ENCODE measurements at regions not wholly inside any gene's neighbourhood (a gene's known extent, or its start where the extent isn't known, plus 50 kb on each side); places are given as distances from the start of the nearest gene placed in this dataset.
"Not testable (repeated sequence)": the region's sequence is repeated elsewhere in the genome, so short reads cannot be mapped to it uniquely, and the experiment has no call there.

DNA sequence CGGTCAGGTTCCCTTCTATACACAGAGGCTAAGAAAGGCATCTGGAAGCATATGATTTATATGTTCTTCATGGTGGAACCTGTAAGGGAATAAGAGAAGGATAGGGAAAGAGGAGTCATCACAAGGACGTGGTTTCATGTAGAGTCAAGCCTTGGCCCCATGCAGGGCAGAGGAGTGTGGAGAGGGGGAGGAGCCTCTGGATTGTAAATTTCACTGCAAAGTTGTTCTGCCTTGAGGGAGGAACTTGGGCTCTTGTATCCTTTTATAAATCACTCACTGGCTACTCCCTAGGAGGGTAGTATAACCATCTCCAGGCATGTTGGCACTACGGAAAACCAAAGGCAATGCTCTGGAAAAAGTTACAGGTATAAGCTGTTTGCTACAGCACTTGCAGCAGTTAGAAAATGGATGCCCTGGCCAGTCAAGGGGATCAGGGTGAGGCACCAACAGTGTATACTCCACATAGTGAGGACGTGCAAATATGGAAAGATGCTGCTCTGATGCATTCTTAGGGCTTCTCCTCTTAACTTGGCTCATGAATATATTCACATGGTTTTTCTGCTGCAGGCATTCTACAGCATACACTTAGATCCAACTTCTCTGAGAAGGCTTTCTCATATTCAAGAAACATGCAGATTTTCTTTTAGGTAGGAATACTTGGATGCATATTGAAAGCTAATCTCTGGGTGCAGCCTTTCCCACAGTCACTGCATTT is 60.3 kb upstream of the ZNF81 start:
- no peak for DNase-seq
- intact Hi-C loops (cut with DNase I): no loop called here

DNA sequence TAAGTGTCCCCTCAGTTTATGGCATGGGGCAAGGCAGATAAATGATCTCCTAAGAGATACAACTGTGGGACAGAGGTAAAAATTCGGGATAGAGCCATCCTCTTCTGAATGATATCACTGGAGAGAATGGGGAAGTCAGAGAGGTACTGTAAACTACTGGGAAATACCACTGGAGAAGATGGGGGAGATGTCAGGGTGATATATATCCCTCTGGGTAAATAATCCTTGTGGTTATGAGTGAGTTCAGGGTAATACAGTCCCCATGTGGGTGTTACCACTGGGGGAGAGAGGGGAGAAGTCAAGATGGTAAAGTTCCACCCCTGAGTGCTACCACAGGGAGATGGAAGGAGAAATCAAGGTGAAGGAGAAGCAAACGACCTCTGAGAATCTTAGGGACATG is 63.9 kb upstream of the ZNF81 start:
- no peak for DNase-seq
- intact Hi-C loops (cut with DNase I): no loop called here

DNA sequence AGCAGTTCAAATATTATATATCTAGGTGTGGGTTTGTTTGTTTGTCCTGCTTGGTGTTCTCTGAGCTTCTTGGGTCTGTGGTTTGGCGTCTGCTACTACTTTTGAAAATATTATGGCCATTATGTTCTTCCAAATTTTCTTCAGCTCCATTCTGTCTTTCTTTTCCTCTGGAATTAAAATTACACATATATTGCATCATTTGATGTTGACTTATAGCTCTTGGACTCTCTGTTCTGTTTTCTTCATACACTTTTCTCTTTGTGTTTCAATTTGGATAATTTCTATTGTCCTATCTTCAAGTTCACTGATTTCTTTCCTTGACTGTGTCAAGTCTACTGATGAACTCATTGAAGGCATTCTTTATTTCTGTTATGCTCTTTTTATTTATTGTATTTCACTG is 65.2 kb upstream of the ZNF81 start:
- DNase-seq: no peak
- intact Hi-C loops (cut with DNase I): no loop called here

DNA sequence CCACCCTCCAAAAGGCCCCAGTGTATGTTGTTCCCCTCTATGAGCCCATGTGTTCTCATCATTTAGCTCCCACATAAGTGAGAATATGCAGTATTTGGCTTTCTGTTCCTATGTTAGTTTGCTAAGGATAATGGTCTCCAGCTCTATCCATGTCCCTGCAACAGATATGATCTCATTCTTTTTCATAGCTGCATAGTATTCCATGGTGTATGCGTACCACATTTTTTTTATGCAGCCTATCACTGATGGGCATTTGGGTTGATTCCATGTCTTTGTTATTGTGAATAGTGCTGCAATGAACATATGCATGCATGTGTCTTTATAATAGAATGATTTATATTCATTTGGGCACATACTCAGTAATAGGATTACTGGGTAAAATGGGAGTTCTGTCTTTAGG is 73.9 kb upstream of the ZNF81 start:
- DNase-seq; intact Hi-C loops (cut with DNase I): not testable (repeated sequence)

GRCh38 chrX:47752685-47753084 is 84.0 kb upstream of the ZNF81 start:
- intact Hi-C loops (cut with DNase I): no loop called here
- DNase-seq: no peak

DNA sequence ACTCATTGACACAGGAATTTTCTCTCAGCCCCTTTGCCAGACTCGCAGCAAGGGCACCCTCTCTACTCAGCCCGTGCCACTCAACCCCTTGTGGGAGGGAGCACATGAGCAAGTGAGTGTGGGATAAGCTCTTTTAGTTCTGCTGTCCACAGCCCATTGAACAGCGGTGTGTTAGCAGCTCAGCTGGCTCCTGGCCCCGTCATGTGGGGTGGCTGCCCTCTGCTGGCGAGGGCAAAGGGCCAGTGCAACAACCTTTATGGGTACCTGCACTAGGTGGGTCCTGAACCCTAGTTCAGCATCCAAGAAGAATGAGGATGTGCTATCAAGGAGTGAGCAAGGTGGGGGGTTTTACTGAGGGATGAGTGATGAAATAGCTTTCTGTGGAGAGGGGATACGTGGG is 85.0 kb upstream of the ZNF81 start:
- intact Hi-C loops (cut with DNase I): no loop called here
- DNase-seq: peak in 17 of 42 donors; percentile 1 to 41 (median 8)

DNA sequence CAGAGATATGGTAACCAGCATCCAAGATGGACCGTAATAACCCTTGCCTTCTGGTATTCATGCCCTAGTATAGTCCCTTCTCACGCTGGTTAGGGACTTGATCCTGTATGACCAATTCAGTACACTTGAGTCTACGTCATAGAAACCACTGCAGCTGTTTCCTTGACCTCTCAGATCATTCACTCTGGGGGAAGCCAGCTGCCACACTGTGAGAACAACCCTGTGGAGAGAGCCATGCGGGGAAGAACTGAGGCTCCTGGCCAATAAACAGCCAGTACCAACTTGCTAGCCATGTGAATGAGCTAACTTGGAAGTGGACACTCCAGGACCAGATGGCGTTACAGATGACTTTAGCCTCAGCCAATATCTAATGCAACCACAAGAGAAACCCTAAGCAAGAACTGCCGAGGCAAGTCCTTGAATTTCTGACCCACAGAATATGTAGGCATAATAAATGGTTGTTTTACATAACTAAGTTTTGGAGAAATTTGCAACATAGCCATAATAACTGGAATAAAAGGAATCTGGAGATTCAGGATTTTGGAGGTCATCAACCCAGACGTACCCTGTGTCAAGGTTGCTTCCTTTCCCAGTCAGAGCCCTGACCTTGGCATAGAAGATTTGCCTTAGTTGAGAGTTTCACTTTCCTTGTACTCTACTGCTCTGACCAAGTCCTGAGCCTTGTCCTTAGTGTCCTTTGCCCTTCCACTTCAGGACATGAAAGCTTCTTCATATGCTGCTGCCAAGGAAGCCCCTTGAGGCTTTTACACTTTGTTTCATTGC is 87.3 kb upstream of the ZNF81 start:
- intact Hi-C loops (cut with DNase I): no loop called here
- DNase-seq: no peak

GRCh38 chrX:47748576-47748975 is 88.1 kb upstream of the ZNF81 start:
- no peak for DNase-seq
- intact Hi-C loops (cut with DNase I): no loop called here

GRCh38 chrX:47746446-47746845 is 87.5 kb upstream of the UXT start:
- no peak for DNase-seq
- intact Hi-C loops (cut with DNase I): no loop called here

GRCh38 chrX:47745416-47745815 is 86.4 kb upstream of the UXT start:
- DNase-seq: no peak
- intact Hi-C loops (cut with DNase I): no loop called here

DNA sequence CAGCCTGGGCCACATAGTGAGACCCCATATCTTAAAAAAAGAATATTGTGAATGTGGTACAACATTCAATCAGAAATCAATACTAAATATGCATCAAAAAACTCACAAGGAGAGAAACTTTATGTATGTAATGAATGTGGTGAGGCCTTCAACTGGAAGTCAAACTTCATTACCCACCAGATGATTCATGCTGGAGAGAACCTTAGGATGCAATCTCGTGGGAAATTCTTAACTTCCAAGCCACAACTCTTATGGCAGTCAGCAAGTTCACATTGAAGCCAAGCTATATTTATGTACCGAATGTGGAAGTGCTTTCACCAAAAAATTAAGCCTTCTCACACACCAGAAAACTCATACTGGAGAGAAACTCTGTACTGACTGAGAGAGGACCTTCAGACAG is 84.5 kb upstream of the UXT start:
- DNase-seq: no peak
- intact Hi-C loops (cut with DNase I): no loop called here

DNA sequence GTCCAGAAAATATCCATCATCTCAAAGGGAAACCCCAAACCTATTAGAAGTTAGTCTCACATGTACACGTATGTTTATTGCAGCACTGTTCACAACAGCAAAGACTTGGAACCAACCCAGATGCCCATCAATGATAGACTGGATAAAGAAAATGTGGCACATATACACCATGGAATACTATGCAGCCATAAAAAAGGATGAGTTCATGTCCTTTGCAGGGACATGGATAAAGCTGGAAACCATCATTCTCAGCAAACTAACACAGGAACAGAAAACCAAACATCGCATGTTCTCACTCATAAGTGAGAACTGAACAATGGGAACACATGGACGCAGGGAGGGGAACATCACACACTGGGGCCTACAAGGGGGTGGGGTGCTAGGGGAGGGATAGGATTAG is 79.9 kb upstream of the UXT start:
- DNase-seq; intact Hi-C loops (cut with DNase I): not testable (repeated sequence)

- no peak for DNase-seq
- intact Hi-C loops (cut with DNase I): no loop called here
Observed at GRCh38 chrX:47723689-47724088, 64.7 kb upstream of the UXT start.

GRCh38 chrX:47723083-47723482 is 64.1 kb upstream of the UXT start:
- intact Hi-C loops (cut with DNase I): no loop called here

GRCh38 chrX:47722260-47722659 is 63.3 kb upstream of the UXT start:
- DNase-seq: no peak
- intact Hi-C loops (cut with DNase I): no loop called here

More at GRCh38 chrX:47723083-47723482, 64.1 kb upstream of the UXT start:
- no peak for DNase-seq

DNA sequence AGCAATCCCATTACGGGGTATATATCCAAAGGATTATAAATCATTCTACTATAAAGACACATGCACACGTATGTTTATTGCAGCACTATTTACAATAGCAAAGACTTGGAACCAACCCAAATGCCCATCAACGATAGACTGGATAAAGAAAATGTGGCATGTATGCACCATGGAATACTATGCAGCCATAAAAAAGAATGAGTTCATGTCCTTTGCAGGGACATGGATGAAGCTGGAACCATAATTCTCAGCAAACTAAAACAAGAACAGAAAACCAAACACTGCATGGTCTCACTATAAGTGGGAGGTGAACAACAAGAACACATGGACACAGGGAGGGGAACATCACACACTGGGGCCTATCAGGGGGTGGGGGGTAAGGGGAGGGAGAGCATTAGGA is 56.1 kb upstream of the UXT start:
- DNase-seq; intact Hi-C loops (cut with DNase I): not testable (repeated sequence)

DNA sequence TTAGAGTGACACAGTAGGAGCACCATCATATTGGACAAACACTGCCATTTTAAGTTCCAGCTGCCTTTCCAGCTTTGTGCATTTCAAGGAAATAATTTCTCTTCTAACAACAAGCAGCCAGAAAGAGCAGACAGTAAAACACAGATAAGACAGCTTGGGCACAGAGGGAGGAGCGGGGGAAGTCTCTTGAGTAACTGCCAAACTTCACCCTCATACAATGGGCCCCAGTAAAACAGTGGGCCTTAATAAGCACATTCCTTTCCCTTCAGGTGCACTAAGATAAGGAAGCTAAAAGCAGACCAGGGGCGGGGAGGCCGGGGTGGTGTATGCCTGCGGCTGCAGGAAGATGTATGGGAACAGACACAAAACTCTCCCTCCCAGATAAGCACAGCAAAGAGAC is 53.7 kb upstream of the UXT start:
- intact Hi-C loops (cut with DNase I); DNase-seq: not testable (repeated sequence)

GRCh38 chrX:47710252-47710651 is 51.3 kb upstream of the UXT start:
- DNase-seq: no peak
- intact Hi-C loops (cut with DNase I): no loop called here

Measured in head of caudate nucleus (tissue), 42 donors.